ENCODE measurements at regions not wholly inside any gene's neighbourhood (a gene's known extent, or its start where the extent isn't known, plus 50 kb on each side); places are given as distances from the start of the nearest gene placed in this dataset.

DNA sequence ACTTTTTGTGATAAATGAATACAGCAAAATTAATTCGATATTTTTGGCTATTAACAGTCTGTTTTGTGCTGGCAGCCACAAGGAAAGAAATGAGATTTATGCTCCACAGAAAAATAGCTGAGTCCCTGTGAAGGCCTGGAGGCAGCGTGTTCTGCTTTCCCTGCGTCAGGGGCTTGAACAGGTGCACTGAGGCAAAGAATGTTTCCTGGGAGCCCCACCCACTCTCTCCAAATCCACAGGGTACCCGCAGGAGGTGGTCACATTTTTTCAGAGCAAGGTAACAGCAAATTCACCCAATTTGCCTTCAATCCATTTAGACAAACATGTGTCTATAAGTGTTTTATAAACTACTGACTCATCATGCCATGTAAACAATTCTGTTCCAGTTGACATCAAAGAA lies 308.1 kb downstream of the TCERG1L start:
- TF ChIP-seq, protein P1, sequence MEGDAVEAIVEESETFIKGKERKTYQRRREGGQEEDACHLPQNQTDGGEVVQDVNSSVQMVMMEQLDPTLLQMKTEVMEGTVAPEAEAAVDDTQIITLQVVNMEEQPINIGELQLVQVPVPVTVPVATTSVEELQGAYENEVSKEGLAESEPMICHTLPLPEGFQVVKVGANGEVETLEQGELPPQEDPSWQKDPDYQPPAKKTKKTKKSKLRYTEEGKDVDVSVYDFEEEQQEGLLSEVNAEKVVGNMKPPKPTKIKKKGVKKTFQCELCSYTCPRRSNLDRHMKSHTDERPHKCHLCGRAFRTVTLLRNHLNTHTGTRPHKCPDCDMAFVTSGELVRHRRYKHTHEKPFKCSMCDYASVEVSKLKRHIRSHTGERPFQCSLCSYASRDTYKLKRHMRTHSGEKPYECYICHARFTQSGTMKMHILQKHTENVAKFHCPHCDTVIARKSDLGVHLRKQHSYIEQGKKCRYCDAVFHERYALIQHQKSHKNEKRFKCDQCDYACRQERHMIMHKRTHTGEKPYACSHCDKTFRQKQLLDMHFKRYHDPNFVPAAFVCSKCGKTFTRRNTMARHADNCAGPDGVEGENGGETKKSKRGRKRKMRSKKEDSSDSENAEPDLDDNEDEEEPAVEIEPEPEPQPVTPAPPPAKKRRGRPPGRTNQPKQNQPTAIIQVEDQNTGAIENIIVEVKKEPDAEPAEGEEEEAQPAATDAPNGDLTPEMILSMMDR (IDR thresholded peaks at IDR 0.05 in 8 of 11, conservative IDR thresholded peaks at IDR 0.05 in 3 of 11): no peak
- TF ChIP-seq POLR2A (IDR thresholded peaks at IDR 0.05) (no peak), POLR2AphosphoS5 (IDR thresholded peaks at IDR 0.05) (no peak)
